HG03571 (cell line): ENCODE measurements at regions not wholly inside any gene's neighbourhood (a gene's known extent, or its start where the extent isn't known, plus 50 kb on each side); places are given as distances from the start of the nearest gene placed in this dataset.

Experiments
- ATAC-seq: cut with Tn5 transposase; IDR thresholded peaks from one replicate; pipeline ENCODE4 v1.9.1; 2021; ENCODE audit not compliant: unreplicated experiment

- no peak for ATAC-seq
These were observed 864.3 kb downstream of the BRD1 start for GRCh38 chr22:48963405-48963804.

- no peak for ATAC-seq
These were observed 866.0 kb downstream of the BRD1 start for GRCh38 chr22:48961705-48962104.

- no peak for ATAC-seq
These were observed 866.6 kb downstream of the BRD1 start for GRCh38 chr22:48960980-48961660.

- no peak for ATAC-seq
These were observed 867.1 kb downstream of the BRD1 start for GRCh38 chr22:48960576-48960975.

- no peak for ATAC-seq
These were observed 868.2 kb downstream of the BRD1 start for GRCh38 chr22:48959496-48959895.

GRCh38 chr22:48957987-48958321 lies 869.7 kb downstream of the BRD1 start:
- no peak for ATAC-seq

- ATAC-seq = no peak
These were observed 870.2 kb downstream of the BRD1 start for GRCh38 chr22:48957311-48957986.

GRCh38 chr22:48955351-48956311 lies 872.0 kb downstream of the BRD1 start:
- no peak for ATAC-seq

- ATAC-seq = no peak
These were observed 872.8 kb downstream of the BRD1 start for GRCh38 chr22:48954781-48955311.

GRCh38 chr22:48953830-48954229 lies 873.8 kb downstream of the BRD1 start:
- ATAC-seq = no peak

- no peak for ATAC-seq
These were observed 874.5 kb downstream of the BRD1 start for GRCh38 chr22:48953103-48953720.

GRCh38 chr22:48952256-48953102 lies 875.2 kb downstream of the BRD1 start:
- ATAC-seq = no peak

- ATAC-seq = no peak
These were observed 875.8 kb downstream of the BRD1 start for GRCh38 chr22:48951836-48952235.

GRCh38 chr22:48950151-48950915 lies 877.3 kb downstream of the BRD1 start:
- no peak for ATAC-seq

GRCh38 chr22:48949375-48950149 lies 878.1 kb downstream of the BRD1 start:
- ATAC-seq = no peak

- ATAC-seq = no peak
These were observed 879.0 kb downstream of the BRD1 start for GRCh38 chr22:48948575-48949170.

- no peak for ATAC-seq
These were observed 880.0 kb downstream of the BRD1 start for GRCh38 chr22:48947636-48948035.
